ENCODE measurements at regions not wholly inside any gene's neighbourhood (a gene's known extent, or its start where the extent isn't known, plus 50 kb on each side); places are given as distances from the start of the nearest gene placed in this dataset.
"Not testable (repeated sequence)": the region's sequence is repeated elsewhere in the genome, so short reads cannot be mapped to it uniquely, and the experiment has no call there.

- no peak overlapping the region for H3K4me3 ChIP-seq (ENCODE audit: low read depth, low read length)
- DNase-seq (ENCODE audit: low read depth): no peak
- TF ChIP-seq, protein P1, sequence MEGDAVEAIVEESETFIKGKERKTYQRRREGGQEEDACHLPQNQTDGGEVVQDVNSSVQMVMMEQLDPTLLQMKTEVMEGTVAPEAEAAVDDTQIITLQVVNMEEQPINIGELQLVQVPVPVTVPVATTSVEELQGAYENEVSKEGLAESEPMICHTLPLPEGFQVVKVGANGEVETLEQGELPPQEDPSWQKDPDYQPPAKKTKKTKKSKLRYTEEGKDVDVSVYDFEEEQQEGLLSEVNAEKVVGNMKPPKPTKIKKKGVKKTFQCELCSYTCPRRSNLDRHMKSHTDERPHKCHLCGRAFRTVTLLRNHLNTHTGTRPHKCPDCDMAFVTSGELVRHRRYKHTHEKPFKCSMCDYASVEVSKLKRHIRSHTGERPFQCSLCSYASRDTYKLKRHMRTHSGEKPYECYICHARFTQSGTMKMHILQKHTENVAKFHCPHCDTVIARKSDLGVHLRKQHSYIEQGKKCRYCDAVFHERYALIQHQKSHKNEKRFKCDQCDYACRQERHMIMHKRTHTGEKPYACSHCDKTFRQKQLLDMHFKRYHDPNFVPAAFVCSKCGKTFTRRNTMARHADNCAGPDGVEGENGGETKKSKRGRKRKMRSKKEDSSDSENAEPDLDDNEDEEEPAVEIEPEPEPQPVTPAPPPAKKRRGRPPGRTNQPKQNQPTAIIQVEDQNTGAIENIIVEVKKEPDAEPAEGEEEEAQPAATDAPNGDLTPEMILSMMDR (IDR thresholded peaks at IDR 0.05; ENCODE audit: control insufficient read depth, extremely low read depth, insufficient read depth): no peak
These were observed 507.4 kb upstream of the ATP2B1 start for GRCh38 chr12:90216020-90216552.

GRCh38 chr12:90211017-90211416, 502.4 kb upstream of the ATP2B1 start:
- DNase-seq (ENCODE audit: low read depth): no peak
- TF ChIP-seq, protein P1 (IDR thresholded peaks at IDR 0.05; ENCODE audit: control insufficient read depth, extremely low read depth, insufficient read depth): no peak
- no peak overlapping the region for H3K4me3 ChIP-seq (ENCODE audit: low read depth, low read length)

GRCh38 chr12:90209029-90209428, 500.4 kb upstream of the ATP2B1 start:
- DNase-seq (ENCODE audit: low read depth): no peak
- TF ChIP-seq, protein P1 (IDR thresholded peaks at IDR 0.05; ENCODE audit: control insufficient read depth, extremely low read depth, insufficient read depth): no peak
- no peak overlapping the region for H3K4me3 ChIP-seq (ENCODE audit: low read depth, low read length)

- H3K4me3 ChIP-seq (ENCODE audit: low read depth, low read length); DNase-seq (ENCODE audit: low read depth): not testable (repeated sequence)
These were observed 499.7 kb upstream of the ATP2B1 start for GRCh38 chr12:90208379-90208778.

GRCh38 chr12:90207799-90208198, 499.2 kb upstream of the ATP2B1 start:
- H3K4me3 ChIP-seq (ENCODE audit: low read depth, low read length): no peak overlapping the region
- TF ChIP-seq, protein P1 (IDR thresholded peaks at IDR 0.05; ENCODE audit: control insufficient read depth, extremely low read depth, insufficient read depth): no peak
- no peak for DNase-seq (ENCODE audit: low read depth)

DNA sequence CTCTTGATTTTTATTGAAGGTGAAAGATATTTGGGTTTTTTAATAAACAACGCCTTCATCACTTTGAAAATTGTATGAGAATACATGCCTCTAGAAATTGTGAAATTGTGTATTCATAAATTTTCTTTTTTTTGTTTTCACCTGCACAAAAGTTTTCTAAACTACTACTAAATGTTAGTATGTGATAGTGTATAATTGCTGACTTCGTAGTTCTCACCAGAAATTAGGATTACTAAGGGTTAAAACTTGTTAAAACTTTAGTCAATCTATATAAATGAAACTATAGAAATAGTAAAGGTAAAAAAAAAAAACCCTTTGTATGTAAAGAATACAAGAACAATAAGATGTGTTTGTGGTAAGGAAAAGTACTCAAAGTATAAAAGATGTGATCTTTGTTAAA, 496.5 kb upstream of the ATP2B1 start:
- H3K4me3 ChIP-seq (ENCODE audit: low read depth, low read length): no peak overlapping the region
- TF ChIP-seq, protein P1 (IDR thresholded peaks at IDR 0.05; ENCODE audit: control insufficient read depth, extremely low read depth, insufficient read depth): no peak
- no peak for DNase-seq (ENCODE audit: low read depth)

DNA sequence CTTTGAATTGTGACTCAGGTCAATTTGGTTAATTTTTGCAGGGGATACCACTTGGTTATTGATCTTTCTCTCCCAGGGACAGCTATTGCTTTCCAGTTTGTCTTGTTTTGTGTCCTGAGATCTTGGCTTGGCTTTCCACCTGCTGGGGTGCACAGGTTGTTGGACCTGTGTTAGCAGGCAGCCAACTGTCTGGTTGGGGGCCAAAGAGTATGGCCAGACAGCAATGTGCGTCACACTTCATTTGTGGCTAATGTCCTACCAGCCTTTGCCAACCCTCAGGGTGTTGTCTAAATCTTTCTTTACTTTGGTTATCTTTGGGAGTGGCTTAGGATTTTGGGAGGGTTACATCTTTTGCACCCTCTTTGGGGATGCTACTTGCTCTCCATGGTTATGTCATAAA, 494.9 kb upstream of the ATP2B1 start:
- DNase-seq (ENCODE audit: low read depth): no peak
- TF ChIP-seq, protein P1 (IDR thresholded peaks at IDR 0.05; ENCODE audit: control insufficient read depth, extremely low read depth, insufficient read depth): no peak

More for the DNA sequence above, 494.9 kb upstream of the ATP2B1 start:
- no peak overlapping the region for H3K4me3 ChIP-seq (ENCODE audit: low read depth, low read length)

Data from LNCaP clone FGC (cell line).